ENCODE measurements at regions not wholly inside any gene's neighbourhood (a gene's known extent, or its start where the extent isn't known, plus 50 kb on each side); places are given as distances from the start of the nearest gene placed in this dataset.
"Not testable (repeated sequence)": the region's sequence is repeated elsewhere in the genome, so short reads cannot be mapped to it uniquely, and the experiment has no call there.

DNA sequence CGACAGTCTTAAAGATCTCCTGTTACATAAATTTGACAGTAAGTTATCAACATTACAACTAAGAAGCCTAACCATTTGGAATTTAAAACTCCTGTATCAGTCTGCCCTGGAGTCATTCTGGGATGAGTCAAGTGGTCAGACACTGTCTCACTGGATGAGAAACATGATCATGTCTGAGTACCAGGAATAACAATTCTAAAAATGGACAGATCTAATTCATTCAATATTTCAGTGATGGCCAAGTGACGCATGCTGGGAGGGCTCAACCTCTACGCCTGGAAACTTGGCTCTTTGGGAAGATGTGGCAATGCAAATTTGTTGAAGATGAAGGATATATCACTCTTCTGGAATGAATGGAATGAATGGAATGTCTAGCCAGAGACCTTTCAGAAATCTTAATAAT is 1427.2 kb downstream of the STIM2 start:
- DNase-seq (ENCODE audit: low read depth): peak; percentile 85
- TF ChIP-seq, protein P1, sequence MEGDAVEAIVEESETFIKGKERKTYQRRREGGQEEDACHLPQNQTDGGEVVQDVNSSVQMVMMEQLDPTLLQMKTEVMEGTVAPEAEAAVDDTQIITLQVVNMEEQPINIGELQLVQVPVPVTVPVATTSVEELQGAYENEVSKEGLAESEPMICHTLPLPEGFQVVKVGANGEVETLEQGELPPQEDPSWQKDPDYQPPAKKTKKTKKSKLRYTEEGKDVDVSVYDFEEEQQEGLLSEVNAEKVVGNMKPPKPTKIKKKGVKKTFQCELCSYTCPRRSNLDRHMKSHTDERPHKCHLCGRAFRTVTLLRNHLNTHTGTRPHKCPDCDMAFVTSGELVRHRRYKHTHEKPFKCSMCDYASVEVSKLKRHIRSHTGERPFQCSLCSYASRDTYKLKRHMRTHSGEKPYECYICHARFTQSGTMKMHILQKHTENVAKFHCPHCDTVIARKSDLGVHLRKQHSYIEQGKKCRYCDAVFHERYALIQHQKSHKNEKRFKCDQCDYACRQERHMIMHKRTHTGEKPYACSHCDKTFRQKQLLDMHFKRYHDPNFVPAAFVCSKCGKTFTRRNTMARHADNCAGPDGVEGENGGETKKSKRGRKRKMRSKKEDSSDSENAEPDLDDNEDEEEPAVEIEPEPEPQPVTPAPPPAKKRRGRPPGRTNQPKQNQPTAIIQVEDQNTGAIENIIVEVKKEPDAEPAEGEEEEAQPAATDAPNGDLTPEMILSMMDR (IDR thresholded peaks at IDR 0.05; ENCODE audit: insufficient read depth, low read depth, low read length): no peak
- H3K4me3 ChIP-seq (ENCODE audit: low read depth, low read length): no peak overlapping the region

DNA sequence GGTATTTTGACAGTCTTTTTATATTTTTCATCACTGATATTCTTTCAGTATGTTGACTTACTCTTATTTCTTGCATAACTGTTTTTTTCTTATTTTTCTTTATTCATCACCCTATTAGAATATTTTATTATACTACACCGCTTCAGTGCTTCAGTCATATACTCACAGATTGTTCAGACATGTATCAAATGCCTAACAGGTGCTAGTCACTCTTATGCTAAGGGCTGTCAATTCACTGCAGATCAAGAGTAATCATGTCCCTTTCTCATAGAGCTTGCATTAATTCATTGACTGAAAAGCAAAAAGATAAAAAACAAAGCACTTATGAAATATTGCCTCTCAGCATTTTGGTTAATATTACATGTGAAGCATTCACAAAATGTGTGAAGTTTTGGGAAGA is 1435.6 kb downstream of the STIM2 start:
- H3K4me3 ChIP-seq (ENCODE audit: low read depth, low read length): no peak overlapping the region
- TF ChIP-seq, protein P1 (IDR thresholded peaks at IDR 0.05; ENCODE audit: insufficient read depth, low read depth, low read length): no peak
- no peak for DNase-seq (ENCODE audit: low read depth)

DNA sequence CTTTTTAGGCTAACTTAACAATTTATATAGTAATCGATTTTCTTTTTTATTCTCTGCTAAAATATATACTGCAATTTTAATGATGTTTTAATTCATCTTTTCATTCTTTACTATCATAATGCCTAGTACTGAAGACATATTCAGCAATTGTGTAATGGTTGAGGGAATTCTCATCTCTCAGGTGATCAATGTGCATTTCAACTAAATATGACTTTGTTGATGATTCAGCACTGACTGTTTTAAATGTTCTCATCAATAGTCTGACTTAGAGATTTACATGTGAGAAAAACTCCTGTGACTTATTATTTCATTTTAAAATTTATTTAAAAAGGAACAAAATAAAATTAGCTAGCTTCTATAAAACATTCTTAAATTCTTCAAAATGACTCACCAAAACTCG is 1450.3 kb downstream of the STIM2 start:
- H3K4me3 ChIP-seq (ENCODE audit: low read depth, low read length): no peak overlapping the region
- TF ChIP-seq, protein P1 (IDR thresholded peaks at IDR 0.05; ENCODE audit: insufficient read depth, low read depth, low read length): no peak
- DNase-seq (ENCODE audit: low read depth): no peak

DNA sequence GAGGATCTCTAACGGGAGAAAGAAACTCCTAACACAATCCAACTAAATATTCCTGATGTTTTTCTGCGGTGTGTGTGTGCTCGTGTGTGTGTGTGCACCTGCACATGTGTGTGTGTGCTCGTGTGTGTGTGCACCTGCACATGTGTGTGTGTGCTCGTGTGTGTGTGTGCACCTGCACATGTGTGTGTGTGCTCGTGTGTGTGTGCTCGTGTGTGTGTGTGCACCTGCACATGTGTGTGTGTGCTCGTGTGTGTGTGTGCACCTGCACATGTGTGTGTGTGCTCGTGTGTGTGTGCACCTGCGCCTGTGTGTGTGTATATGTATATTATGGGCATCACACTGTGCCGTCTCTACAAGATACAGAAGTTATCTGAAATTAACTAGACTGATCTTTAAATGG is 1451.9 kb downstream of the STIM2 start:
- not testable (repeated sequence) for H3K4me3 ChIP-seq (ENCODE audit: low read depth, low read length); DNase-seq (ENCODE audit: low read depth)

DNA sequence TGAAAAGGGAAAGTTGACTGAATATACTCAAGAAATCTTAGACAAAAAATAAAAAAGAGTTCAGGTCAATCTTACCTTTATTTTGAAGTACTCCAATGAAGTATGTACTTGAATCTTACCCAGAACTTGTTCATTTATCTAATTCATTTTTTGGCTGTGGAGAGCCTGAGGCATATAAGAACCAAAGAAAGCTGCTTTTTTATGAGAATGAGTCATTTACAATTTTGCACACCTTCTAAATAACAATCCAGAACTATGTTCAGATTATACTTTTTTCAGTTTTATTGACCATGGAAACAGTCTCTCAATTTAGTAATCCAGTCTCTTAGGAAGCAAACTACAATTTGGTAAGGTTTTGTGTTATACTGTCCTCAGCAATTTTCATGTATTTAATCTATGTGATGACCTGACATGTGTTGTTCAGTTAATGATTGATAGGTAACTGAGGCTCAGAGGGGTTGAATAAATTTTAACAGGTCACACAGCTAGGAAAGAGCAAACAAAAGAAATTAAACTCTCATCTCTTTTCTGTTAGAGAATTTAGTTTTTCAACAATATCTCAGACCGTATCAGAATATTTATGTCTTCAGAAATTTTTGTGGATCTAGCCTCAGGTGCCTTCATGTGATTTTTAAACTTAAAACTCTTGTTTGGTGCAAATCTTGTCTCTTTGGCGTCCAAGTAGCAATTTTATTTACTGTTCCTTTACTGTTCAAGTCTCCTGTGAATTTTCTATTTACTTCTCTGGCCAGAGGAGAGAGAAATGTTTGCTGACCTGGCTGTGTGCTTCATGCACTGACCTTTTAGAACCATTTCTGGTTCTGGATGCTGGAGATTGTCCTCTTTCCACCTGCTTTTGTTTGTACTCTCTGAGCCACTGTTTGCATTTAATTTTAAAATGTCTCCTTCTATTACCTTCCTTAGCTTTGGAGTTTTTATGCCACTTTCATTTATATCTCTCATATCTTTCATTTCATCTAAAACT is 1453.4 kb downstream of the STIM2 start:
- no peak overlapping the region for H3K4me3 ChIP-seq (ENCODE audit: low read depth, low read length)
- no peak for DNase-seq (ENCODE audit: low read depth)
- TF ChIP-seq, protein P1 (IDR thresholded peaks at IDR 0.05; ENCODE audit: insufficient read depth, low read depth, low read length): no peak

DNA sequence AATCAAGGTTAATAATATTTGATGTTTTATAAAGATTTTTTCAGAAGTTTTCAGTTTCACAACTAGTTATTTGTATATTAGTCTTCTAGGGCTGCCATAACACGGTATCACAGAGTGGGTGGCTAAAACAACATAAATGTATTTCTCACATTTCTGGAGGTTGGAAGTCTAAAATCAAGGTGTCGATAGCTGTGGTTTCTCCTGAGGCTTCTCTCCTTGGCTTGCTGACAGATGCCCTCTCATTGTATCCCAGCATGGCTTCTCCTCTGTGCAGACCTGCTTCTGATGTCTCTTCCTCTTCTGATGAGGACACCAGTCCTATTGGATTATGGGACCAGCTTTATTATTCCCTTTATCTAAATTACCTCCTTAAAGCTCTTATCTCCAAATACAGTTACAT is 1456.6 kb downstream of the STIM2 start:
- DNase-seq (ENCODE audit: low read depth): no peak
- TF ChIP-seq, protein P1 (IDR thresholded peaks at IDR 0.05; ENCODE audit: insufficient read depth, low read depth, low read length): no peak
- no peak overlapping the region for H3K4me3 ChIP-seq (ENCODE audit: low read depth, low read length)

DNA sequence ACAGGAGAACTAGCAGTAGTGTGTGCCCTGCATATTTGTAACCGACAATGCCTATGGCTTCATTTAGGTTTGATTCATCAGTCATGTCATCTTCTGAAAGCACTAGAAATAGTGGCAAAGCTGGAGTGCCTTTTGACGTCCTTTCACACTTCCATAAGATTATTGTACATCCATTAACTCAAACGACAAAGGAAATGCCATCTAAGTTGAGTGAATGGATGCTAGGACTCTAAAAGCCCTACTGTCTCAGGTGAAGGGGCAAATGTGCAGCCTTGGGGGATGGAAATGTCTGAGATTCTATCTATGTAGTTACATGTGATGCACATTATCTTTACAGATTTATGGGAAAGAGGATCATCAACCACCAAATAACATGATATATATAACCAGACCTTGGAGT is 1473.6 kb downstream of the STIM2 start:
- DNase-seq (ENCODE audit: low read depth): no peak
- TF ChIP-seq, protein P1 (IDR thresholded peaks at IDR 0.05; ENCODE audit: insufficient read depth, low read depth, low read length): no peak
- no peak overlapping the region for H3K4me3 ChIP-seq (ENCODE audit: low read depth, low read length)
